SK-N-SH (cell line): ENCODE measurements at regions not wholly inside any gene's neighbourhood (a gene's known extent, or its start where the extent isn't known, plus 50 kb on each side); places are given as distances from the start of the nearest gene placed in this dataset.

Experiments used
- CTCF ChIA-PET: fragments of 300-600, 350-600 bp; formaldehyde crosslinking; extraction: SDS; loops from one replicate; lab custom pipeline; 2021; lab: Yijun Ruan, JAX
- POLR2A ChIA-PET: fragments of 350-600 bp; sonication (Branson Sonifier 250); formaldehyde crosslinking; extraction: SDS; loops from one replicate; lab custom pipeline; 2020; ENCODE audit warnings: antibody characterized with exemption, inconsistent platforms; lab: Yijun Ruan, JAX
- DNase-seq: peaks from one replicate; pipeline ENCODE4 v3.0.0; 2012
- H2AFZ ChIP-seq: fragments of 200-600 bp; sonication (generic); 2 replicates; pipeline ENCODE4 v1.8.1; 2016; ENCODE audit warnings: antibody characterized with exemption, mild to moderate bottlenecking, low read depth
- H3F3A ChIP-seq: fragments of 200-600 bp; sonication (generic); replicated peaks from 2 replicates; pipeline ENCODE3; 2016; ENCODE audit warnings: antibody characterized with exemption, mild to moderate bottlenecking; ENCODE audit not compliant: insufficient read depth
- H3K27ac ChIP-seq, 2 experiments: fragments of 200-500 bp in 1 of 2; fragments of 200-600 bp in 1 of 2; sonication (Bioruptor generic) in 1 of 2; sonication (generic), shearing (Covaris generic) in 1 of 2; 2 replicates each; pipeline versions ENCODE4 v1.5.1 to v1.6.1; 2014 to 2016; ENCODE audit warnings: low read depth in 2 of 2, inconsistent platforms in 1 of 2, low read length in 1 of 2, mild to moderate bottlenecking in 1 of 2, mixed read lengths in 1 of 2
- H3K27me3 ChIP-seq: fragments of 200-600 bp; sonication (generic), shearing (Covaris generic); 2 replicates; pipeline ENCODE4 v1.6.1; 2016; ENCODE audit warnings: mixed run types; ENCODE audit not compliant: insufficient read depth
- H3K36me3 ChIP-seq, 2 experiments: fragments of 200-500 bp in 1 of 2; fragments of 200-600 bp in 1 of 2; sonication (Bioruptor generic) in 1 of 2; sonication (generic) in 1 of 2; replicated peaks in 1 of 2; 2 replicates each; pipeline versions ENCODE3 to v1.5.1; 2014 to 2016; ENCODE audit warnings: low read length in 1 of 2, mild to moderate bottlenecking in 1 of 2; ENCODE audit not compliant: insufficient read depth in 2 of 2, control insufficient read depth in 1 of 2
- H3K4me1 ChIP-seq, 2 experiments: fragments of 200-500 bp in 1 of 2; fragments of 200-600 bp in 1 of 2; sonication (Bioruptor generic) in 1 of 2; sonication (generic), shearing (Covaris generic) in 1 of 2; 2 replicates each; pipeline versions ENCODE4 v1.5.1 to v1.6.1; 2014 to 2016; ENCODE audit warnings: low read depth in 1 of 2, low read length in 1 of 2, mixed run types in 1 of 2; ENCODE audit not compliant: insufficient read depth in 2 of 2, control insufficient read depth in 1 of 2
- H3K4me2 ChIP-seq: fragments of 200-600 bp; sonication (generic), shearing (Covaris generic); 2 replicates; pipeline ENCODE4 v1.6.1; 2017; ENCODE audit warnings: mixed run types
- H3K4me3 ChIP-seq, 2 experiments: fragments of 200-500 bp in 1 of 2; fragments of 200-600 bp in 1 of 2; sonication (Bioruptor generic) in 1 of 2; sonication (generic), shearing (Covaris generic) in 1 of 2; 2 replicates each; pipeline versions ENCODE4 v1.5.1 to v1.8.1; 2014 to 2016; ENCODE audit warnings: low read depth in 2 of 2, inconsistent platforms in 1 of 2, low read length in 1 of 2, mild to moderate bottlenecking in 1 of 2, mixed read lengths in 1 of 2, moderate library complexity in 1 of 2
- H3K79me2 ChIP-seq: fragments of 200-600 bp; sonication (generic); 2 replicates; pipeline ENCODE4 v1.8.1; 2017; ENCODE audit warnings: mild to moderate bottlenecking; ENCODE audit not compliant: insufficient read depth
- H3K9ac ChIP-seq: fragments of 200-600 bp; sonication (generic); 2 replicates; pipeline ENCODE4 v1.6.1; 2017; ENCODE audit warnings: mixed run types
- H3K9me2 ChIP-seq: fragments of 200-600 bp; sonication (generic); 2 replicates; pipeline ENCODE4 v1.6.1; 2017; ENCODE audit warnings: mixed run types
- H3K9me3 ChIP-seq: fragments of 200-600 bp; sonication (generic); 2 replicates; pipeline ENCODE4 v1.6.1; 2017; ENCODE audit warnings: mixed run types, mild to moderate bottlenecking, moderate library complexity
- H4K20me1 ChIP-seq: fragments of 200-600 bp; sonication (generic); 2 replicates; pipeline ENCODE4 v1.6.1; 2017; ENCODE audit warnings: mild to moderate bottlenecking, mixed run types; ENCODE audit not compliant: insufficient read depth
- EP300 ChIP-seq, 2 experiments: IDR thresholded peaks; 2 replicates each; pipeline versions ENCODE4 v1.4.0 to v1.6.1; 2012; ENCODE audit warnings: borderline replicate concordance in 1 of 2, low read depth in 1 of 2, low read length in 1 of 2
- EZH2phosphoT487 ChIP-seq: fragments of 200-600 bp; sonication (generic); IDR thresholded peaks from 2 replicates; pipeline ENCODE4 v1.6.1; 2017; ENCODE audit warnings: low read depth, mixed run types, mild to moderate bottlenecking, antibody characterized with exemption, moderate library complexity, borderline replicate concordance
- FOXJ3 ChIP-seq: sonication (generic); formaldehyde crosslinking; IDR thresholded peaks from 2 replicates; pipeline ENCODE4 v1.5.1; 2020; ENCODE audit warnings: mild to moderate bottlenecking, missing genetic modification reagents
- GABPA ChIP-seq: IDR thresholded peaks from 2 replicates; pipeline ENCODE4 v1.4.0; 2012; ENCODE audit warnings: low read depth, mild to moderate bottlenecking
- GATA2 ChIP-seq: sonication (generic); formaldehyde crosslinking; IDR thresholded peaks from 2 replicates; pipeline ENCODE4 v1.5.0; 2020; ENCODE audit warnings: mild to moderate bottlenecking, missing genetic modification reagents
- MEF2A ChIP-seq: IDR thresholded peaks from 2 replicates; pipeline ENCODE4 v1.4.0; 2012; ENCODE audit warnings: low read depth, borderline replicate concordance
- NRF1 ChIP-seq: IDR thresholded peaks from 2 replicates; pipeline ENCODE4 v1.6.1; 2012; ENCODE audit warnings: low read depth, mild to moderate bottlenecking, low read length
- RCOR1 ChIP-seq: fragments of 150-350 bp; IDR thresholded peaks from 2 replicates; pipeline ENCODE4 v1.6.1; 2017; ENCODE audit warnings: antibody characterized with exemption, low read length
- REST ChIP-seq: IDR thresholded peaks from 2 replicates; pipeline ENCODE4 v1.6.1; 2012; ENCODE audit warnings: mild to moderate bottlenecking, low read depth, low read length, moderate library complexity
- RFX5 ChIP-seq: IDR thresholded peaks from 2 replicates; pipeline ENCODE4 v1.6.1; 2012; ENCODE audit warnings: mild to moderate bottlenecking, improper control_type of control experiment, low read length
- SIN3A ChIP-seq: IDR thresholded peaks from 2 replicates; pipeline ENCODE4 v1.6.1; 2012; ENCODE audit warnings: low read depth, mild to moderate bottlenecking, low read length, moderate library complexity, borderline replicate concordance
- SMC3 ChIP-seq: IDR thresholded peaks from 2 replicates; pipeline ENCODE4 v1.6.1; 2012; ENCODE audit warnings: low read depth, low read length, improper control_type of control experiment
- TEAD4 ChIP-seq: IDR thresholded peaks from 2 replicates; pipeline ENCODE4 v1.4.0; 2012; ENCODE audit warnings: mild to moderate bottlenecking, borderline replicate concordance; ENCODE audit not compliant: insufficient read depth
- YY1 ChIP-seq: IDR thresholded peaks from 2 replicates; pipeline ENCODE4 v1.4.0; 2012; ENCODE audit warnings: low read depth, mild to moderate bottlenecking
- ZBTB33 ChIP-seq: IDR thresholded peaks from 2 replicates; pipeline ENCODE4 v1.4.0; 2012; ENCODE audit warnings: low read depth, borderline replicate concordance
- WGBS: methylation state at CpG from one replicate; pipeline ENCODE4 v1.1.6; 2017; ENCODE audit warnings: low lambda C conversion rate; 5-methylcytosine and 5-hydroxymethylcytosine counted together
- TF ChIP-seq, protein P1 (sequence below): IDR thresholded peaks from 2 replicates; pipeline ENCODE4 v1.4.0; 2012; ENCODE audit warnings: low read depth, borderline replicate concordance
- TF ChIP-seq, protein P2 (sequence below): fragments of 150-350 bp; IDR thresholded peaks from 2 replicates; pipeline ENCODE4 v1.6.1; 2017; ENCODE audit warnings: antibody characterized with exemption, low read length, low read depth, borderline replicate concordance
- TF ChIP-seq, protein P3 (sequence below): IDR thresholded peaks from 2 replicates; pipeline ENCODE4 v1.4.0; 2012; ENCODE audit warnings: low read depth

DNA sequence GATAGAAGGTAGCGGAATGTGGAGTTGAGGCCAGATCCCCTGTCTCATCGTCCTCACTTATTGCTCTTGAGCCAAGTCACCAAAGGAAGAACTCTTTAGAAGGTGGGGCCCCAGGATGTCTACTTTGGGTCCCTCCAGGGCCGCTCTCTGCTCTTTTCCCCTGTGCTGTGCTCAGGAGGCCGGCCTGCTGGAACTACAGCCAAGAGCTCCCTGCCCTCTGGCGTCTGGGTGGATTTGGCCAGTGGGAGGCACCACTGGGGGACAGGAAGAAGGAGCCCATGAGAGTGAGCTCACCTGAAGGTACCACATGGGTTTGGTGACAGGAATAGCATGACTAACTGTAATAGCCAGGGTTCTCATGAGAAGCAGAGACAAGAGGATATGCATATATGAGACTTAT is 97.7 kb upstream of the FAM180A start:
- Histone ChIP-seq H3F3A (no peaks in the 10 kb centered on the region), H3K4me2 (no peak overlapping the region), H3K27ac (no peak overlapping the region), H3K27me3 (no peaks in the 10 kb centered on the region), H3K4me1 (no peaks in the 10 kb centered on the region), H2AFZ (no peak overlapping the region), H3K79me2 (no peaks in the 10 kb centered on the region), H3K9me3 (no peaks in the 10 kb centered on the region), H3K9me2 (no peaks in the 10 kb centered on the region), H3K4me3 (no peak overlapping the region), H3K36me3 (no peaks in the 10 kb centered on the region), H3K9ac (no peak overlapping the region), H4K20me1 (no peaks in the 10 kb centered on the region)
- no peak for DNase-seq
- TF ChIP-seq, protein P1, sequence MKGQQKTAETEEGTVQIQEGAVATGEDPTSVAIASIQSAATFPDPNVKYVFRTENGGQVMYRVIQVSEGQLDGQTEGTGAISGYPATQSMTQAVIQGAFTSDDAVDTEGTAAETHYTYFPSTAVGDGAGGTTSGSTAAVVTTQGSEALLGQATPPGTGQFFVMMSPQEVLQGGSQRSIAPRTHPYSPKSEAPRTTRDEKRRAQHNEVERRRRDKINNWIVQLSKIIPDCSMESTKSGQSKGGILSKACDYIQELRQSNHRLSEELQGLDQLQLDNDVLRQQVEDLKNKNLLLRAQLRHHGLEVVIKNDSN: no peak
- TF ChIP-seq MEF2A (no peak), RFX5 (no peak), SIN3A (no peak), YY1 (no peak), REST (no peak)
- TF ChIP-seq, protein P2, sequence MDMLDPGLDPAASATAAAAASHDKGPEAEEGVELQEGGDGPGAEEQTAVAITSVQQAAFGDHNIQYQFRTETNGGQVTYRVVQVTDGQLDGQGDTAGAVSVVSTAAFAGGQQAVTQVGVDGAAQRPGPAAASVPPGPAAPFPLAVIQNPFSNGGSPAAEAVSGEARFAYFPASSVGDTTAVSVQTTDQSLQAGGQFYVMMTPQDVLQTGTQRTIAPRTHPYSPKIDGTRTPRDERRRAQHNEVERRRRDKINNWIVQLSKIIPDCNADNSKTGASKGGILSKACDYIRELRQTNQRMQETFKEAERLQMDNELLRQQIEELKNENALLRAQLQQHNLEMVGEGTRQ: no peak
- 66% methylated on average over 5 of the region's 5 CpGs for WGBS
- CTCF ChIA-PET: interaction anchor here (0.7 kb wide), 1 partner anchor 17 kb away, joined by 3 read pairs; no protein-coding TSS in a partner anchor
- POLR2A ChIA-PET: no interaction called here

GRCh38 chr7:135845415-135846075 is 96.9 kb upstream of the FAM180A start:
- Histone ChIP-seq H3K36me3 (no peaks in the 10 kb centered on the region), H3F3A (no peaks in the 10 kb centered on the region), H3K4me2 (no peak overlapping the region), H3K9ac (no peak overlapping the region), H2AFZ (no peak overlapping the region), H3K4me1 (no peaks in the 10 kb centered on the region), H3K4me3 (no peak overlapping the region), H3K27ac (no peak overlapping the region), H3K9me3 (no peaks in the 10 kb centered on the region), H3K27me3 (no peaks in the 10 kb centered on the region), H3K79me2 (no peaks in the 10 kb centered on the region), H4K20me1 (no peaks in the 10 kb centered on the region), H3K9me2 (no peaks in the 10 kb centered on the region)
- 40% methylated on average over 3 of the region's 3 CpGs for WGBS
- CTCF ChIA-PET: interaction anchor here (0.5 kb wide), 1 partner anchor 1720 kb away, joined by 3 read pairs; no protein-coding TSS in a partner anchor
- POLR2A ChIA-PET: no interaction called here
- DNase-seq: no peak
- no peak for TF ChIP-seq ZBTB33
- no peak for TF ChIP-seq EP300 (IDR thresholded peaks at IDR 0.05; ENCODE audit: borderline replicate concordance in 1 of 2, low read depth in 1 of 2, low read length in 1 of 2)
- no peak for TF ChIP-seq NRF1
- TF ChIP-seq FOXJ3 (CRISPR knock-in tag): no peak
- TF ChIP-seq GATA2 (CRISPR knock-in tag): no peak
- no peak for TF ChIP-seq SMC3
- no peak for TF ChIP-seq MEF2A
- TF ChIP-seq TEAD4: no peak
- TF ChIP-seq, protein P3, sequence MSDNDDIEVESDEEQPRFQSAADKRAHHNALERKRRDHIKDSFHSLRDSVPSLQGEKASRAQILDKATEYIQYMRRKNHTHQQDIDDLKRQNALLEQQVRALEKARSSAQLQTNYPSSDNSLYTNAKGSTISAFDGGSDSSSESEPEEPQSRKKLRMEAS: no peak
- no peak for TF ChIP-seq GABPA
- no peak for TF ChIP-seq EZH2phosphoT487
- no peak for TF ChIP-seq RCOR1
